Peyer's patch (tissue), 4 donors: ENCODE measurements at regions not wholly inside any gene's neighbourhood (a gene's known extent, or its start where the extent isn't known, plus 50 kb on each side); places are given as distances from the start of the nearest gene placed in this dataset.
"Not testable (repeated sequence)": the region's sequence is repeated elsewhere in the genome, so short reads cannot be mapped to it uniquely, and the experiment has no call there.

Source experiments
- CTCF ChIP-seq, 6 experiments: fragments of 450-650 bp in 4 of 6; fragments of 200-600 bp in 2 of 6; sonication (generic) in 1 of 6; IDR thresholded peaks; one replicate each; pipeline ENCODE4 v1.5.1; 2017 to 2019; ENCODE audit warnings: antibody characterized with exemption in 6 of 6, mild to moderate bottlenecking in 3 of 6, moderate library complexity in 1 of 6
- POLR2A ChIP-seq, 2 donors: fragments of 450-650 bp; IDR thresholded peaks; one replicate each; pipeline ENCODE4 v1.5.1; 2017; ENCODE audit warnings: antibody characterized with exemption in 2 of 2, mild to moderate bottlenecking in 2 of 2, moderate library complexity in 2 of 2

- not testable (repeated sequence) for TF ChIP-seq CTCF, POLR2A (IDR thresholded peaks at IDR 0.05)
These were observed 139.3 kb upstream of the PLGLB2 start for GRCh38 chr2:87608377-87609166.
